ENCODE measurements at regions not wholly inside any gene's neighbourhood (a gene's known extent, or its start where the extent isn't known, plus 50 kb on each side); places are given as distances from the start of the nearest gene placed in this dataset.

- Histone ChIP-seq H3K27me3 (ENCODE audit: insufficient read depth, poor library complexity, severe bottlenecking) (no peaks in the 10 kb centered on the region), H3K27ac (replicated peaks) (no peak overlapping the region), H3K4me3 (replicated peaks; ENCODE audit: insufficient read depth, low read length) (no peak overlapping the region)
- no peak for TF ChIP-seq CTCF (IDR thresholded peaks at IDR 0.05; ENCODE audit: insufficient read depth, low read length)
- TF ChIP-seq SPI1 (IDR thresholded peaks at IDR 0.05; ENCODE audit: borderline replicate concordance, low read depth) = no peak
- no peak for TF ChIP-seq POLR2AphosphoS5 (IDR thresholded peaks at IDR 0.05; ENCODE audit: low read depth)
- no peak for TF ChIP-seq GABPA (IDR thresholded peaks at IDR 0.05; ENCODE audit: low read depth)
- DNase-seq (ENCODE audit: low read depth in 1 of 2, low spot score in 1 of 2) = no peak
These were observed 150.0 kb downstream of the SHOX2 start for GRCh38 chr3:157956176-157956575.

- Histone ChIP-seq H3K27ac (replicated peaks) (no peak overlapping the region), H3K4me3 (replicated peaks; ENCODE audit: insufficient read depth, low read length) (no peak overlapping the region), H3K27me3 (ENCODE audit: insufficient read depth, poor library complexity, severe bottlenecking) (no peaks in the 10 kb centered on the region)
- no peak for DNase-seq (ENCODE audit: low read depth in 1 of 2, low spot score in 1 of 2)
- TF ChIP-seq POLR2AphosphoS5 (IDR thresholded peaks at IDR 0.05; ENCODE audit: low read depth) (no peak), CTCF (IDR thresholded peaks at IDR 0.05; ENCODE audit: insufficient read depth, low read length) (no peak), SPI1 (IDR thresholded peaks at IDR 0.05; ENCODE audit: borderline replicate concordance, low read depth) (no peak), GABPA (IDR thresholded peaks at IDR 0.05; ENCODE audit: low read depth) (no peak), REST (IDR thresholded peaks at IDR 0.05; ENCODE audit: insufficient replicate concordance, low read depth) (no peak)
These were observed 152.7 kb downstream of the SHOX2 start for GRCh38 chr3:157953565-157953964.

GRCh38 chr3:157948605-157949383 is 157.4 kb downstream of the SHOX2 start:
- H3K4me3 ChIP-seq (replicated peaks; ENCODE audit: insufficient read depth, low read length) = no peak overlapping the region

More at GRCh38 chr3:157948605-157949383, 157.4 kb downstream of the SHOX2 start:
- TF ChIP-seq SPI1 (IDR thresholded peaks at IDR 0.05; ENCODE audit: borderline replicate concordance, low read depth) (no peak), GABPA (IDR thresholded peaks at IDR 0.05; ENCODE audit: low read depth) (no peak), REST (IDR thresholded peaks at IDR 0.05; ENCODE audit: insufficient replicate concordance, low read depth) (no peak), POLR2AphosphoS5 (IDR thresholded peaks at IDR 0.05; ENCODE audit: low read depth) (no peak), CTCF (IDR thresholded peaks at IDR 0.05; ENCODE audit: insufficient read depth, low read length) (no peak)
- DNase-seq (ENCODE audit: low read depth in 1 of 2, low spot score in 1 of 2) = no peak
- Histone ChIP-seq H3K27ac (replicated peaks) (no peak overlapping the region), H3K27me3 (ENCODE audit: insufficient read depth, poor library complexity, severe bottlenecking) (no peaks in the 10 kb centered on the region)

All from HL-60 (cell line).